Endothelial cell (in vitro differentiated cells): ENCODE measurements at regions not wholly inside any gene's neighbourhood (a gene's known extent, or its start where the extent isn't known, plus 50 kb on each side); places are given as distances from the start of the nearest gene placed in this dataset.

Experiments used
- DNase-seq: peaks from one replicate; pipeline ENCODE4 v3.0.0; 2021; ENCODE audit warnings: low spot score
- H3K27ac Mint-ChIP-seq: one replicate; pipeline ENCODE4 v1.8.0; 2021; ENCODE audit warnings: mixed read lengths, inconsistent platforms; ENCODE audit not compliant: unreplicated experiment
- H3K27me3 Mint-ChIP-seq: one replicate; pipeline ENCODE4 v1.8.0; 2021; ENCODE audit warnings: mild to moderate bottlenecking, moderate library complexity, mixed read lengths, inconsistent platforms; ENCODE audit not compliant: unreplicated experiment
- H3K36me3 Mint-ChIP-seq: one replicate; pipeline ENCODE4 v1.8.0; 2021; ENCODE audit warnings: mild to moderate bottlenecking, low read depth, mixed read lengths, inconsistent platforms; ENCODE audit not compliant: unreplicated experiment
- H3K4me1 Mint-ChIP-seq: one replicate; pipeline ENCODE4 v1.8.0; 2021; ENCODE audit warnings: mild to moderate bottlenecking, mixed read lengths, inconsistent platforms; ENCODE audit not compliant: unreplicated experiment
- H3K4me3 Mint-ChIP-seq: one replicate; pipeline ENCODE4 v1.8.0; 2021; ENCODE audit warnings: mild to moderate bottlenecking, mixed read lengths, inconsistent platforms; ENCODE audit not compliant: unreplicated experiment
- H3K9me3 Mint-ChIP-seq: one replicate; pipeline ENCODE4 v1.8.0; 2021; ENCODE audit warnings: mixed read lengths, inconsistent platforms; ENCODE audit not compliant: unreplicated experiment
- TF ChIP-seq, protein P1 (sequence below): fragments of 200-600 bp; sonication (generic); IDR thresholded peaks from one replicate; pipeline ENCODE4 v1.5.0; 2021; ENCODE audit warnings: antibody characterized with exemption; ENCODE audit not compliant: unreplicated experiment

DNA sequence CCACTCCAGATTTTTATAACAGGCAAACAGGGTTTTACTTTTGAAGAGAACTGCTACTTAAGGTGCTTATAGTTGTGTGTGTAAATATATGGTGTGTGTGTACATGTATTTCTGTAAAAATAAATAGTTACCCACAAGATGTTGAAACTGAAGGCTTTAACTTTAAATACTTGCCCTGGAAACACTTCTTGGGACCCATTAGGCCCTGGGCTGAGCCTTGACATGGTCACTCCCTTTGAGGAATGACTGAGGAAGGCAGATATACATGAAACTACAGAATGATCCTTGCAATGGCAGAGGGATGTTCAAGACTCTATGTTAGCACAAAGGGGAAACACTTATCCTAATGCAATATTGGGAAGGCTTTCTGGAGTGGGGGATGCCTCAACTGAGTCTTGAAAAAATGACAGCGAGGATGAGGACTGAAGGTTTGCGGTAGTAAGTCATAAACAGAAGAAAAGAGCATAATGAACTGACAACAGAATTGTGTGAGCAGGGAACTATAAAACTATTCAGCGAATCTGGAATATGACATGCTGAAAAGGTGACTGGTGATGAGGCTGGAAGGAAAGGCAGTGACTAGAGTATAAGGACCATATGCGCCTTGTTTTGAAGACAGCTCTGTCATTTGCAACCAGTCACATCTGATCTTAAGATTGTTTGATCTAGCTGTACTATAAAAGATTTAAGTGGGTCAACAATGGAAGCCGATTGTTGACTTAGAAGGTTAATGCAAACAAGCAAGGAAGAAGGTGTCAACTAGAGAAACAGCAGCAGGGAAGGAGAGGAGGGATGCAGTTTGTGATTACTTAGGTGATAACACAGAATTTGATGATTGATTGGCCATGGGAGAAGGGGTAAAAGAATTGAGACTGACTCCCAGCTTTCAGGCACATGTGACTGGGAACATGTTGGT, 64.4 kb upstream of the COL21A1 start:
- H3K36me3 Mint-ChIP-seq = peaks cover 3% of the 10 kb centered on the region
- TF ChIP-seq, protein P1, sequence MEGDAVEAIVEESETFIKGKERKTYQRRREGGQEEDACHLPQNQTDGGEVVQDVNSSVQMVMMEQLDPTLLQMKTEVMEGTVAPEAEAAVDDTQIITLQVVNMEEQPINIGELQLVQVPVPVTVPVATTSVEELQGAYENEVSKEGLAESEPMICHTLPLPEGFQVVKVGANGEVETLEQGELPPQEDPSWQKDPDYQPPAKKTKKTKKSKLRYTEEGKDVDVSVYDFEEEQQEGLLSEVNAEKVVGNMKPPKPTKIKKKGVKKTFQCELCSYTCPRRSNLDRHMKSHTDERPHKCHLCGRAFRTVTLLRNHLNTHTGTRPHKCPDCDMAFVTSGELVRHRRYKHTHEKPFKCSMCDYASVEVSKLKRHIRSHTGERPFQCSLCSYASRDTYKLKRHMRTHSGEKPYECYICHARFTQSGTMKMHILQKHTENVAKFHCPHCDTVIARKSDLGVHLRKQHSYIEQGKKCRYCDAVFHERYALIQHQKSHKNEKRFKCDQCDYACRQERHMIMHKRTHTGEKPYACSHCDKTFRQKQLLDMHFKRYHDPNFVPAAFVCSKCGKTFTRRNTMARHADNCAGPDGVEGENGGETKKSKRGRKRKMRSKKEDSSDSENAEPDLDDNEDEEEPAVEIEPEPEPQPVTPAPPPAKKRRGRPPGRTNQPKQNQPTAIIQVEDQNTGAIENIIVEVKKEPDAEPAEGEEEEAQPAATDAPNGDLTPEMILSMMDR = no peak
- peaks cover 2% of the 10 kb centered on the region for H3K4me1 Mint-ChIP-seq
- DNase-seq = no peak
- peaks cover 4% of the 10 kb centered on the region for H3K27me3 Mint-ChIP-seq
- H3K9me3 Mint-ChIP-seq = peaks cover 4% of the 10 kb centered on the region
- H3K27ac Mint-ChIP-seq = no peak overlapping the region
- no peak overlapping the region for H3K4me3 Mint-ChIP-seq

DNA sequence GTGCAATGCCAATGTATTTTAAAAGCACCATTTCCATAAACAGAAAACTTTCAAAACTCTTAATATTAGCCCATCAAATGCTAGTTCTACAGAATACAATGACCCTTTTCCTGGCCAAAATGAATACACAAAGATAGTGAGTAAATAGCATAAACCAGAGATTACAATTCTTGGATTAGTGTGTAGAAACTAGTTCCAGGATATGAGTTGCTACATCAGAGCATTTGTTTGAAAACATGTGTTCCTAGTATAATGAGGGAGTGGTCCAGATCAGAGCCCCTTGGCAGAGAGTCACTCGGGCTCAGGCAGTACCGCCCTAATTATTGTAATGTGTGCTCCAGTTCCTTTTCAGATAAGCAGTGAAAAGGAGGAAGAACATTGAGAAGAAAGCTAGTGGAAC, 63.7 kb upstream of the COL21A1 start:
- TF ChIP-seq, protein P1 = no peak
- Mint-ChIP-seq H3K4me3 (no peak overlapping the region), H3K9me3 (peaks cover 4% of the 10 kb centered on the region), H3K27ac (no peak overlapping the region), H3K4me1 (peaks cover 2% of the 10 kb centered on the region), H3K27me3 (peaks cover 4% of the 10 kb centered on the region), H3K36me3 (peaks cover 3% of the 10 kb centered on the region)
- DNase-seq = no peak

DNA sequence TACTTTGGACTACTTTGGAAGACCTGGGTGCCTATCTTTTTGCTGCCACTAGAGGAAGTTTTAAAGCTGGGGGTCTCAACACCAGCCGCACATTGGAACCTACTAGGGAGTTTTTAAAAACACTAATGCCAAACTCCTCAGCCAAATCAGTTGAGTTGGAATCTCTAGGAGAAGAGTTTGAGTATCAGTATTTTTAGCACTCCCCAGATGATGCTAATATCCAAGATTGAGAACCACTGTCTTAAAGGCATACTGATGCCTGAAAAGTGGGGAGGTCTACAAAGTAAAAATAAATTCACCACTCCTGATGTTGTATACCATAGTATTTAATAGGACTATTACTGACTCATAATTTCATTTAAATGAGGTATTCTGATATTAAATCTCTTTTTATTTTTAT, 62.9 kb upstream of the COL21A1 start:
- H3K36me3 Mint-ChIP-seq = peaks cover 3% of the 10 kb centered on the region
- DNase-seq = no peak
- no peak overlapping the region for H3K27ac Mint-ChIP-seq
- H3K4me3 Mint-ChIP-seq = no peak overlapping the region
- H3K4me1 Mint-ChIP-seq = peaks cover 2% of the 10 kb centered on the region
- peaks cover 4% of the 10 kb centered on the region for H3K27me3 Mint-ChIP-seq
- TF ChIP-seq, protein P1 = no peak
- peaks cover 4% of the 10 kb centered on the region for H3K9me3 Mint-ChIP-seq

DNA sequence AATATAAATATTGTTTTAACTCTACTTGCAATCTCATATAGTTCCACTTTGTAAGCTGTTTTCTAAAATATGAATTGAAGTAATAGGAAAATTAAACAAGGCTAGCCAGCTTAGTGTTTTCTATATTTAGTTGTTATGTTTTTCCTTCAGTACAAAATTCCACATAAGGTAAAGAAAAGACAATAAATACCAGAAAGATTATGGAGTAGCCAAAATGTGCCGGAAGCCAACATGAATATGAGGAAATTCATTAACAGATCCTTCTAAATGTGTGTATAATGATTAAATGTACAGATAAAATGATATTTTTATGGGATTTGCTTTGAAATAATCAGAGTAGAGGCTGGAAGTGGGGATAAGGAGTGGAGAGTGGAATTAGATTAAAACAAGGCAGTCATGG, 52.5 kb upstream of the COL21A1 start:
- DNase-seq = no peak
- no peak overlapping the region for H3K27ac Mint-ChIP-seq
- no peaks in the 10 kb centered on the region for H3K4me1 Mint-ChIP-seq
- no peaks in the 10 kb centered on the region for H3K27me3 Mint-ChIP-seq
- H3K36me3 Mint-ChIP-seq = no peaks in the 10 kb centered on the region
- no peak overlapping the region for H3K4me3 Mint-ChIP-seq
- TF ChIP-seq, protein P1 = no peak
- H3K9me3 Mint-ChIP-seq = no peaks in the 10 kb centered on the region
